ENCODE measurements at regions not wholly inside any gene's neighbourhood (a gene's known extent, or its start where the extent isn't known, plus 50 kb on each side); places are given as distances from the start of the nearest gene placed in this dataset.

- DNase-seq = no peak
Measured at GRCh38 chr5:6926491-6927038, 213.3 kb downstream of the TENT4A start.

- DNase-seq = no peak
Measured at GRCh38 chr5:6936031-6936430, 222.8 kb downstream of the TENT4A start.

GRCh38 chr5:6937677-6938076 is 224.4 kb downstream of the TENT4A start:
- DNase-seq = peak in 1 of 3 experiments; percentile 45

- no peak for DNase-seq
Measured at GRCh38 chr5:6941631-6942030, 228.4 kb downstream of the TENT4A start.

GRCh38 chr5:6943197-6944112 is 230.2 kb downstream of the TENT4A start:
- no peak for DNase-seq

- DNase-seq = no peak
Measured at GRCh38 chr5:6948562-6948961, 235.3 kb downstream of the TENT4A start.

GRCh38 chr5:6949230-6949629 is 236.0 kb downstream of the TENT4A start:
- no peak for DNase-seq

- no peak for DNase-seq
Measured at GRCh38 chr5:6950250-6950649, 237.0 kb downstream of the TENT4A start.

- DNase-seq = no peak
Measured at GRCh38 chr5:6950860-6951259, 237.6 kb downstream of the TENT4A start.

GRCh38 chr5:6961123-6961522 is 247.9 kb downstream of the TENT4A start:
- DNase-seq = no peak

- peak in 2 of 3 experiments; percentile 63 to 86 for DNase-seq
Measured at GRCh38 chr5:6961837-6962635, 248.8 kb downstream of the TENT4A start.

- DNase-seq = no peak
Measured at GRCh38 chr5:6976971-6977370, 263.7 kb downstream of the TENT4A start.

- DNase-seq = no peak
Measured at GRCh38 chr5:6979061-6979460, 265.8 kb downstream of the TENT4A start.

GRCh38 chr5:6989230-6989629 is 276.0 kb downstream of the TENT4A start:
- DNase-seq = no peak

GRCh38 chr5:6994097-6994496 is 280.9 kb downstream of the TENT4A start:
- DNase-seq = no peak

- no peak for DNase-seq
Measured at GRCh38 chr5:6995115-6995514, 281.9 kb downstream of the TENT4A start.

- peak in 1 of 3 experiments; percentile 20 for DNase-seq
Measured at GRCh38 chr5:7000310-7000709, 287.1 kb downstream of the TENT4A start.

GRCh38 chr5:7010591-7010990 is 297.4 kb downstream of the TENT4A start:
- DNase-seq = no peak

- DNase-seq = no peak
Measured at GRCh38 chr5:7012057-7012456, 298.8 kb downstream of the TENT4A start.

- DNase-seq = no peak
Measured at GRCh38 chr5:7014611-7015010, 301.4 kb downstream of the TENT4A start.

- no peak for DNase-seq
Measured at GRCh38 chr5:7015586-7016256, 302.5 kb downstream of the TENT4A start.

- DNase-seq = peak in 1 of 3 experiments; percentile 40
Measured at GRCh38 chr5:7016999-7017747, 303.9 kb downstream of the TENT4A start.
